NCI-H2081 (cell line): ENCODE measurements at regions not wholly inside any gene's neighbourhood (a gene's known extent, or its start where the extent isn't known, plus 50 kb on each side); places are given as distances from the start of the nearest gene placed in this dataset.
A peak's percentile ranks its signal among the peaks of the same experiment; 100 is the strongest.

Source experiments
- DNase-seq, 2 experiments: peaks; one replicate each; lab custom pipeline; 2025; lab: John Stamatoyannopoulos, UW

DNA sequence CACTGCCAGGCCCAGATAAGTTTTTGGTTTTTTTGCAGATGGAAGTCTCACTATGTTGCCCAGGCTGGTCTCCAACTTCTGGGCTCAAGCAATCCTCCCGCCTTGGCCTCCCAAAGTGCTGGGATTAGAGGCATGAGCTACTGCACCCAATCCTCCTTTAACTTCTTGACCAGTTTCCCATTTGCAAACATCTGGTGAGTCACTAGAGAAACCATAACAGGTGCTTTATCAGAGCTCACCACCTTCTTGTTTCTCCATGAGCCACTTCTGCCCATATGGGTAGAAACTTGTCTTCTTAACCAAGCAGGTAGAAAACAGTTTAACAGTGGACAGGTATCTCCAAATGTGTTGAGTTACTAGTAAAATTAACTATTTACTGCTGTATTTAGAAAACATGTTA lies 128.4 kb upstream of the AP1S2 start:
- no peak for DNase-seq

DNA sequence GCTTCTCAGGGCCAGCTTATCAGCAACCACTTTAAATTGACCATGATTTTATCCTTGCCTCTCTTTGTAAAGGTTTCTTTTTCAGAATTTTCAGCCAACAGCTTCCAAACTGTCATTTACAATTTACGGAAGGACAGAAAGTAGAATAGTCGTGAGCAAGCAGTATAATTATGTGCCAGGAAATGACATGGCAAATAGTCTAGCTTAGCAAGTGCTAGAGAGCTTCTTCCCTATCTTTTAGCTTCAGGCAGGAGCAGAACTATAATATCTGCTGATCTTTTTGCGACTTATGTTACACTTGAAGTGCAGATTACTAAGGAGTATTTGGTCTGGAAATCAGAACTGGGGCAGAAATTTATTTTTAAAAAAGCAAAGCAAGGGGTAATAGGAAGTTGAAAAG lies 123.0 kb upstream of the AP1S2 start:
- DNase-seq: no peak

- DNase-seq: no peak
Observed at GRCh38 chrX:15976396-15976795, 121.8 kb upstream of the AP1S2 start.

GRCh38 chrX:15973946-15974345 lies 119.3 kb upstream of the AP1S2 start:
- no peak for DNase-seq

- peak; percentile 2 to 4 for DNase-seq
Observed at GRCh38 chrX:15973299-15973698, 118.7 kb upstream of the AP1S2 start.

GRCh38 chrX:15971696-15972095 lies 117.1 kb upstream of the AP1S2 start:
- DNase-seq: no peak

DNA sequence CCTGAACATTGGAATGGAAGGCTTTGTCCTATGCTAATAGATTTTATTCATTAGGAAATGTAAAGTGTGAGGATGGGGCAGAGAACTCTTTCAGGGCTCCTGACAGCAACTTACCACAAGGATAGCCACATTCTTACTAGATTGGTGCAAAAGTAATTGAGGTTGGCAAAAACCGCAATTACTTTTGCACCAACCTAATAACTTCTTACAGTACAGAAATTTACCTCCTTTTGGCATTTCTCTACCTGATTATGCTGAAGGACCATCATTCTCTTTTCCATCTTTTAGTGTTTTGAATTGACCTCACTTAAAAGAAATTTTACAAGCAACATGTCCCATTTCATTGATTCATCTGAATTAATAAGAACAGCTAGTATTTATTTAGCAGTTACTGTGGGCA lies 109.2 kb upstream of the AP1S2 start:
- no peak for DNase-seq

DNA sequence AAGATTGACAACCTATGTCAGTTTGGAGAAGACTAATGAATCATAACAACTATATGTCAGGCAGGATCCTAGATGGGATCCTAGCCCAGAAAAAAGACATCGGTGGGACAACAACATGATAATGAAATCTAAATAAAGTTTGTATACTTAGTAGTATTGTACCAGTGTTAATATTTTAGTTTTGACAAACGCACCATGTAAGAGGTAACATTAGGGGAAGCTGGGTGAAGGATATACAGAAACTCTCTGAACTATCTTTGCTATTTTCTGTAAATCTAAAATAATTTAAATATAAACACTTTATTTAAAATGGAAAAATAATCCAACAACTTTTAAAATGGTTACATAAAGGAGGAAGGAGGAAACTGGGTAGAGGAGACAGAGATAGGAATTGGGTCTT lies 105.6 kb upstream of the AP1S2 start:
- no peak for DNase-seq

DNA sequence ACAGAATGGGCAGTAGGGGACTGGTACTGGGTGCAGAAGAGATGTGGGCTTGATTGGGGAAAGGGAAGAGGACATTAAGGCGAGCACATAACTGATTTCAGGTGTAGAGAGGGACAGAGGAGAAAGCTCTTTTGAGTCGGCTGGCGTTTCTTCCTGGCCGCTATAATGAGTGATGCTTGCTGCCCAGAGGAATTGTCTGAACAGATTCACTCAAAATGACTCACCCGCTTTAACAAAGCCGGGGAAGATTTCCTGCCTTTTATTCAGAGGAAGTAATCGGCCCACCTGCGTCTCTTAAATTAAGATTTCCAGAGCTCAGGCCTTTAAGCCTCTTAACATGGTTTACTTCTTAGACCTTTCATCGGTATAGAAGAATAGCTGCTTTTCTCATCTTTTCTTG lies 102.1 kb upstream of the AP1S2 start:
- peak; percentile 27 to 32 for DNase-seq

DNA sequence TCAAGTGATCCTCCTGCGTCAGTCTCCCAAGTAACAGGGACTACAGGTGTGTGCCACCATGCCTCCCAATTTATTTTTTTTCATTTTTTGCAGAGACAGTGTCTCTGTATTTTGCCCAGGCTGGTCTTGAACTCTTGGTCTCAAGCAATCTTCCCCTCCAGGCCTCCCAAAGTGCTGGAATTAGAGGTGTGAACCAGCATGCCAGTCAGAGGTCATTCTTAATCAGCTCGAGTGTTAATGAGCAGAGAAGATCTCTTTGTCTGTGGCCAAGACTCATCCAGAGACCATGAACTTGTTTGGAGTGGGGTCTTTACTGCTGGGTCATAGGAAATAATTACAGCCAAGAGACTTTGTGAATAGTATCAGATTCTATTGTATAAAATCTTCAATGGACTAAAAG lies 99.2 kb upstream of the AP1S2 start:
- no peak for DNase-seq

DNA sequence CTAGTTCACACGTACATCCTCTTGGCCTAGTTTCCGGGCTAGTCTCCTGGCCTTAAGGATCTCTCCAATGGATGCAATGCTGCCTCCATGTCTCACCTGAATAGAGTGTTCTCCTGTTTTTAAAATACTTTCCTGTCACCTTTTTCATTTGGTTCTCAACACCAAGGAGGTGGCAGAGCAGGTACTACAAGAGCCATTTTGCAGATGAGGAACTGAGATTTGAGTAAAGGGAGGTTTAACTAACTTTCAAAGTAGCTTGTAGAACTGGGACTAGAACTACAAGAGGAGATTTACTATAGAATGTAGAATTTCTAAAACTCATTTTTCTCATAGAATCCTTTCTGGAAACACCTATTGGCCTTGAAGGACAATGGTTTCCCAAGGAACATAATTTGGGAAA lies 97.6 kb upstream of the AP1S2 start:
- no peak for DNase-seq

GRCh38 chrX:15948318-15948660 lies 93.7 kb upstream of the AP1S2 start:
- no peak for DNase-seq

DNA sequence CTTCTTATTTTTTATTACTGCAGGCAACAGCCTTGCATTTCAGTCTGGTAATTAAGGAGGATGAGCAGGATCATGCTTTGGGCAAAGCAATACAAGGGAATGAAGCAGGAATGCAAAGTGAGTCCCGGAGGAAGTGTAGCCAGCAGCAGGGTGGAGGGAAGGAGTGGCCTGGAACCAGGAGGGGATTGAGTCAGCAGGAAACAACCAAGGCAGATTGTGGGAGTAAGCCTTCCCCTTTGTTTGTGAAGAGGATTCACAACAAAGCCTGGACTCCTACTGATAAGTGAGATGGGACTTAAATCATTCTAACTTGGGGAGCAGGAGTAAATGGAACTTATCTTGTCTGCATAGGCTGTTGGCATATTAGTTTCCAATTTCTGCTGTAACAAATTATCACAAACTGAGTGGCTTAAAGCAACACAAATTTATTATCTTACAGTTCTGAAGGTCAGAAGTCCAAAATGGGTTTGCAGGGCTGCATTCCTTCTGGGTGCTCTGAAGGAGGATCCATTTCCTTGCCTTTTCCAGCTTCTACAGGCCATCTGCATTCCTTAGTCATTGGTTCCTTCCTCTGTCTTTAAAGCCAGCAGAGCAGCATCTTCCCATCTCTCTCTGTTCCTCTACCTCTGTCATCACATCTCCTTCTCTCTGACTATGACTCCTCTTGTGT lies 93.2 kb upstream of the AP1S2 start:
- no peak for DNase-seq

DNA sequence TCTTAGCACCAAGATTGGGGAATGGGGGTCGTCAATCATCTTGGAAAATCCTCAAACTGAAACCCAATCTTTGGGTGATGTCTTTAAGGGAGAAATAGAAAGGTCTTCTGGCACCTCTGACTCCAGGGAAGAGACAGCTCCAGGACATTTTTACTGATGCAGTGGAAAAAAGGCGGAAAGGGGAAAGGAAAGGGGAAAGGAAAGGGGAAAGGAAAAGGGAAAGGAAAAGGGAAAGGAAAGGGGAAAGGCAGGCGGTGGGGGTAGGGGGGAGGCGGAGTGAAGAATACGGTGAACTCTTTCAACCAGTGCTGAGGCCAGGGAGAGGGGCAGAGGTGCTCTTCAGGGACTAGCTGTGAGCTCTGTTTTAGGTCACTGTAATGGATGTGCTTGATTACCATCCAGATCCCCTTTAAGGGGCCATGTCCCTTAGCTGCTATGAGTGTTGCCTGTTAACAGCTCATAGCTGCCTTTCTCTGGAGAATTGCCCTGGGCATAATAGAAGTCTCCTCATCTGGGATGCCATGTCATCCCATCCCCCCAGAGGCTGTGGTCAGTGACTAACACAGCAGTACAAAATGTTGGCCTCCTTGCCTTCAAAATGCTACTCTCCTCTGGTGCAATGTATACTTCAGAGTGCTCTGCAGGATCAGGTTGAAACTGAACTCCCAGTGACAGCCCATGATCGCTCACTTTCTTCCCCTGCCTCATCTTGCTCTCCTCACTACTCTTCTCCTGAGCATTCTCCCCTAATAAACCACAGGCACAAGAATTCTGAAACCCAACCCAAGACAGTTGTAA lies 92.4 kb upstream of the AP1S2 start:
- DNase-seq: no peak

DNA sequence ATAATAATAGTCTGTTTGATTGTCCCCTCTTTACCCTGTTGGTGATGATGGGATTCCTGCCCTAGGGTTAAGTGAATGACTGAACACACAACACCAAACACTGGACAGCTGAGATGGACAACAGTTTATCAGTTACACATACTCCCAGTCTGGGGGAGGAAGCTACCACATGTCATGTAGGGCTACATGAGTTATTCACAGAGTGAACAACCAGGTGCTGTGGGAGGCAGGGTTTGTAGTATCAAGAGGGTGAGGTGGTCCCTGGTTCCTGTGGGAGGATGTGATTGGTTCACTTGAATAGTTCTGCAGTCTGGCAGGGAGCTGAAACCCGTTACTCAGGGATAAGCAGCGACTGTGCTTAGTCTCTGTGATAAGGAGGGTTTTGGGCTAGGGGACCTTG lies 88.8 kb upstream of the AP1S2 start:
- DNase-seq: no peak

DNA sequence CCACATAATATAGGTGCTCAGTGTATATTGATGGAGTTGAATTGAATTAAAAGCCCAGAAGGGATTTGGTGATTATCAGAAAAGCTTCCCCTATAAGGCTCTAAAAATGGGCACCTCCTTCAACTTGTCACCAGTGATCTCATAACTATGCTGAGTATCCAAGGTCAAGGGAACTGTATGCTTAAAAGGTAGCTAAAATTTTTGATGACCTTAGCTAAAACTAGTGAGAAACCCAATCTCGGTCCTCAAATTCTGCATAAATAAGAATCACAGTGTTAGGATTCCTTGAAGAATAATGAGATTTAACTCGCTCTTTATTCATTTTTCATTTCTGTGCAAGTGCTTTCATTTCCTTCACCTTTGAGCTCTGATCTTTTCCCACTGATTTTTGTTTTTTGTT lies 87.7 kb upstream of the AP1S2 start:
- no peak for DNase-seq

DNA sequence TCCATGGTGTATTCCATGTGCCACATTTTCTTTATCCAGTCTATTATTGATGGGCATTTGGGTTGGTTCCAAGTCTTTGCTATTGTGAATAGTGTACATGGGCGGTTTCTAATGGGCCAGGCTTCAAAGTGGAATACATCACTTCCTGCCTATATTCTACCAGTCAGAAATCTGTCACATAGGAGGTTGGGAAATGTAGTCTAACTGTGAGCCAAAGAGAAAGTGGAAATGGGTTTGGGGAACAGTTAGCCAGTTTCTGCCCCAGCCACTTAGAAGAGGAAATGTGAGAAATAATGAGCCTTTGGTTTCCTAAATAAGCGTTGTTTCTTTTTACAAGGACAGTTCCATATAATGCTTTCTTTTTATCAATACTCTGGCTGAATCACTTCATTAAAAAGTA lies 85.1 kb upstream of the AP1S2 start:
- no peak for DNase-seq

- DNase-seq: no peak
Observed at GRCh38 chrX:15938072-15938471, 83.5 kb upstream of the AP1S2 start.

GRCh38 chrX:15931362-15931761 lies 76.7 kb upstream of the AP1S2 start:
- DNase-seq: no peak

DNA sequence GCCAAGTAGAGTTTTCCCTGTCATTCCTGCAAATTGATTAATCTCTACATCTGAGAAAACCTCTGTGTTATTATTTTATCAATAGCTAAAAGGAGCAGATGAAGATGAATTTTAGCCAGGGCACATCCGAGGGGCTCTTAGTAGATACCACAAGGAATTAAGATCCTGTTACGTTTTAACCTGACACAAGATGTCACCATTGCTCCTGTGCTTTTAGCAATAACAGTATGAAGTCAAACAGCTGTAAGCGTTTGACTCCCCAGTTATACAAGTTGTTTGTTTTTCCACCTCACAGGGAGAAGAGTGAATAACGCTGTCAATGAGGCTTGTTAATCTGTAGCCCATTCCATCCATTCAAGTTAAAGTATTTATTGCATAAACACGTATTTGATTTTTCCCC lies 76.0 kb upstream of the AP1S2 start:
- DNase-seq: peak; percentile 43 to 57

DNA sequence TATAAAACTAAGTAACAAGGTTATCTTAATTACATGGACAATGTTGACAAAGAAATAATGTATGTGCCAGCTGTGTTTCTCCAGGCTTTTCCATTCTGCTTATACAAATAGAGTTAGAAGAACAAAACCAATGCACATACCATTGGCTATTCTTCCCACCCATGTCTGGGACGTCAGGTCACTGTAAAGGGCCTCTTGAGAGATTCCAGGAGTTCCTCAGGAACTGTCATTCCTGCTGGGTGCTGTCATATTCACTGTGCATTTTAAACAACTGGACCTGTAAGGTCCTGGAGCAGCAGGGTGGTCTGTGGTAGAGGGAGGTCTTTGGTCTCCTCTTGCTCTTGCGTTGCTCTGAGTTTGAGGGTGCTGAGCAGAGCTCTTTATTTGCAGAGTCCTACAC lies 74.6 kb upstream of the AP1S2 start:
- no peak for DNase-seq

DNA sequence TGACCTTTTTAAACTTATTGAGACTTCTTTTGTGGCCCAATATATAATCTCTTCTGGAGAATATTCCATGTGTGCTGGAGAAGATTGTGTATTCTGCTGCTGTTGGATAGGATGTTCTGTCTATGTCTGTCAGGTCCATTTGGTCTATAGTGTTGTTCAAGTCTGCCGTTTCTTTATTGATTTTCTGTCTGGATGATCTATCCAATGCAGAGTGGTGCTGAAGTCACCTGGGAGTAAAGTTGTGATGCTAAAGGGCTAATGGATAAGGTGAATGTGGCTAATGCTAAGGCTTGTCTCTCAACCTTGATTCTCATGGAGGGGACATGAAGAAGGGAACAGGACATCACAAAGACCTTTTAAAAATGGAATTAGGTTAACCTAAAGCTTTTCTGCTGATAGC lies 72.0 kb upstream of the AP1S2 start:
- no peak for DNase-seq

GRCh38 chrX:15918003-15918402 lies 63.4 kb upstream of the AP1S2 start:
- DNase-seq: no peak

DNA sequence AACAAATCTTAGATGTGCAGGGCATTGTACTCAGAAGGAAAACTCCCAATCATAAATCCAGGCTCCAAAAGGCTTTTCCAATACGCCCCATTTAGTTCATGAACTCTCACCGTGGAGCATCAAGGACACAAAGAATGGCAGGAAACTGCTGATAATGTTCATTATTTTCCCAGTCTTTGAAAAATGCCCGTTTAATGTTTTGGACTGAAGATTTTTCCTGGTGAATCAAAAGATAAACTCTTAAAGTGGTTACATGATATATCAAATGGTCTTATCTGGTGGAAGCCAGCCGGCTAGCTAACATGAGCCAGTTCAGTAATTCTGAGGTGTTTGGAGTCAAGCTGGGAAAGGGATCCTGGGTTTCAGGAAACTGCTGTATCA lies 62.1 kb upstream of the AP1S2 start:
- no peak for DNase-seq
